GM21576 (cell line): ENCODE measurements at regions not wholly inside any gene's neighbourhood (a gene's known extent, or its start where the extent isn't known, plus 50 kb on each side); places are given as distances from the start of the nearest gene placed in this dataset.
"Not testable (repeated sequence)": the region's sequence is repeated elsewhere in the genome, so short reads cannot be mapped to it uniquely, and the experiment has no call there.

Experiments used
- ATAC-seq: cut with Tn5 transposase; IDR thresholded peaks from one replicate; pipeline ENCODE4 v1.9.1; 2021; ENCODE audit warnings: mild to moderate bottlenecking, moderate library complexity; ENCODE audit not compliant: unreplicated experiment

DNA sequence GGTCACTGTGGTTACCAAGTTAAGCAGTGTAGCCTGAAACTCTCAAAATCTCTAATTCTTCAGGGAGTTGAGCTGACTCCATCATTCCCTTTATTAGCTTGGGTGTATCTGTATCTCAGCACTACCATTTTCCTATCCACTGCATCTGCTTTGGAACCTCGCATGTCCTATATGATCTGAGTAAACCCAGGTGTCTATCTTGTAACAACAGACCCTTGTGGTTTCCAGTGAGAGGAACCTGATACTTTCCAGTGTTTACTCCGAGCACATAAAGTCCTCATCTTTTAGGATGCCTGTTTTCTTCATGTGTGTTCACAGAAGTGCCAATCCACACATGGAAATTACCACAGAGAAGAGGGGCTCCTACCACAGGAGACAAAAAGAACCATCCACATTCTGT, 650.4 kb downstream of the LMO4 start:
- no peak for ATAC-seq

GRCh38 chr1:87980494-87980893, 651.8 kb downstream of the LMO4 start:
- no peak for ATAC-seq

GRCh38 chr1:87981386-87981785, 652.7 kb downstream of the LMO4 start:
- no peak for ATAC-seq

DNA sequence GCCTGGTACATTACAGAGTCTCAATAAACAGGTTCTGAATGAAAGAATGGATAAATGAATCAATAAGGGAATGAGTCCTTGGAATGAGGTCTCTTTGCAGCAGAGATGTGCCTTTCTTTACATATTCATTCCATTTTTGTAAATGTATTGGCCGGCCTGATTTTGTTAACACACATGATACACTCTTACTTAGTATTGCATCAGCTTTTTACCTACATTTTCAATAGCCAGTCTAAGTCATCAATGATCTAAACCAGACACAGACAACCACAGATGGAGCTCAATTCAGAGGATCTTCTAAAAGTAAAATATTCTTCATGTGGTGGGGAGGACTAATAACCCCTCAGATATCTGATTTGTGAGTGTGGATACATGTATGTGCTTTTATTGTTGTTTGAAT, 653.1 kb downstream of the LMO4 start:
- no peak for ATAC-seq

GRCh38 chr1:87983841-87984240, 655.2 kb downstream of the LMO4 start:
- ATAC-seq: no peak

DNA sequence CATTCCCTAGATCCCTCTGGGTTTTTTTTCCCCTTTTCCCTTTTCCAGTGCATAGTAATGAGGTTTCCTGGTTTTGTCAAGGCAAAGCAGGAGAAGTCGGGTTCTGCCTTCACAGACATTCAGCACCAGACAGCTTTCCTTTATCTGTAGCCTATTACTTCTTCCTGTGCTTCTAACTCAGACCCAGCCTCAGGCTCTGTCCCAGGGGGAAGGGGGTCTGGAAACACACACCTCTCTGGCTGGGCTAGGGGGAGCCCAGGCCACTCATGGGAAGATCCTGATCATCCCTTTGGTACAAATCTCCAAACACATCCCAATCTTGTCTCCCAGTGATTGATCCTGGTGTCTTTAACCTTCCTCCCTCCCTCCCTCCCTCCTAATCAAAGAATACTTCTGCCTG, 656.4 kb downstream of the LMO4 start:
- no peak for ATAC-seq

DNA sequence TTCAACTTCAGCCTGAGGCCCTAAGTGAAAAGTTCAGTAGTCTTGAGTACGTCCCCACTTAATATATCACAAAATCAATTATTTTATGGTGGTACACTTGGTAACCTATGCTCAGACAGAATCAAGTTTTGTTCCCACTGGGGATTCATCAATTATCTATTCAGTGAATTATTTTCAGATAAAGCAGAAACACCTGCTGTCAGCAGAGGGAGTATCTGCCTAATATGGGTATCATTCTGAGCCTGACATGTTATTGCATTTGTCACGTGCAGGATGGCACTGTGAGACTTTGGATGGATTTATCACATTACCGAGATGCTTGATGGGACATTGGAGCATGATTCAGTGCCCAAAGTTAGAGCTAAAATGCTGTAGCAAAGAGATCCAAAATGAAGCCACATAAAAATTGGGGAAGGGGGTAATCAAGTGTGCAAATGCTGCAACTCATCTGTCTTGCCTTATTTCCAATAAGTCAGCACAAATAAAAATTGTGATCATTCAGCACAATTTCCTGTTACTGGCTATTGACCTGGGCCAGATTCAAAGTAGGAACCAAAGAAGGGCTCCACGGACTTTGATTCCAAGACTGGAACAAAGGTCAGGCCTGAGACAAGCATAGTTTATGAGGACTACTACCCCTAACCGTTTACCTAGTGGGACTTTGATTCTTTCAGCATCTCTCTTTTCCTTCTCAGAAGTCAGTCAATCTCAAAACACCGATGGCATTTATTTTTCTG, 657.6 kb downstream of the LMO4 start:
- no peak for ATAC-seq

GRCh38 chr1:87989346-87989745, 660.7 kb downstream of the LMO4 start:
- ATAC-seq: no peak

DNA sequence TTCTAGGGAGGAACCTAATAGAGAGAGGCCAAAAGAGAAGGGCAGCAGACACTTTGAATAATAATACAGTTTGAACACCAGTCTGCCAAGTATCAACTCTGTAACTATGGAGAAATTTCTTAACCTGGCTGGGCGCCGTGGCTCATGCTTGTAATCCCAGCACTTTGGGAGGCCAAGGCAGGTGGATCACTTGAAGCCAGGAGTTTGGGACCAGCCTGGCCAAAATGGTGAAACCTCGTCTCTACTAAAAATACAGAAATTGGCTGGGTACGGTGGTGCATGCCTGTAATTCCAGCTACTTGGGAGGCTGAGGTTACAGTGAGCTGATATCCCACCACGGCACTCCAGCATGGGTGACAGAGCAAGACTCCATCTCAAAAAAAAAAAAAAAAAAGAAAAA, 663.9 kb downstream of the LMO4 start:
- ATAC-seq: not testable (repeated sequence)

DNA sequence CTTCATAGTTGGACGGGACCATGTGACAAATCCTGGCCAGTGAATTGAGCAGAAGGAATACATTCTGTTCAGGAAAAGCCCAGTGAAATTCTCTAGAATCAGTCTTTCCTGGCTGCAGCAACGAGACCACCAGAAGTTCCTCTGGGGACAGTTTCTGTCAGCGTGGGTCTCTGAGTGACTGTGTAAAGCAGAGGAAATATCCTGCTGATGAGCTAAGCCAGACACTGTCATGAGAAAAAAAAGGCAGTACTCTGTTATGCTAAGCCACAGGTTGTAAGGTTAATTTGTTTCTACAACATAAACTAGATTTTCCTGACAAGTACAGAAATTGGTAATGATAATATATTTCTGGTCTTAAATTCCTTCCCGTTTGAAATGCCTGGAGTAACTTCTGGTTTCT, 664.4 kb downstream of the LMO4 start:
- no peak for ATAC-seq

GRCh38 chr1:87999852-88000251, 671.2 kb downstream of the LMO4 start:
- no peak for ATAC-seq

GRCh38 chr1:88001460-88001859, 672.8 kb downstream of the LMO4 start:
- no peak for ATAC-seq

DNA sequence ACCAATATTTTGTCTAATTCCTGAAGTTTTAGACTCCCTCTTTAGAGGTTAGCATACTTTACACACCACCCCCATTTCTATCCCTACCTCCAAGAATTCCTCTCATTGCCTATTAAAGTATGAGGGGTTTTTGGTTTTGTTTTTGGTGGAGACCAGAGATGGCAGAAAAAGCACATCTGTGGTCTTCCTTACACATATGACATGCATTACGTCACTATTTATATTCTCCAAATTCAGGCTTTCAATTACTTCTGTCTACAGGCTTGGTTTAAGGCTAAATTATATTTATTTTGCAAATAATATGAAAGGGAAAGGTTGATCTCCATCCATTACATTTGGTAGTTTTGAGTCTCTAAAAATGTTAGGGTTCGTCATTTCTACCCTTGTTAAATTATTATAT, 674.6 kb downstream of the LMO4 start:
- ATAC-seq: no peak

GRCh38 chr1:88009916-88010315, 674.2 kb upstream of the PKN2 start:
- no peak for ATAC-seq

DNA sequence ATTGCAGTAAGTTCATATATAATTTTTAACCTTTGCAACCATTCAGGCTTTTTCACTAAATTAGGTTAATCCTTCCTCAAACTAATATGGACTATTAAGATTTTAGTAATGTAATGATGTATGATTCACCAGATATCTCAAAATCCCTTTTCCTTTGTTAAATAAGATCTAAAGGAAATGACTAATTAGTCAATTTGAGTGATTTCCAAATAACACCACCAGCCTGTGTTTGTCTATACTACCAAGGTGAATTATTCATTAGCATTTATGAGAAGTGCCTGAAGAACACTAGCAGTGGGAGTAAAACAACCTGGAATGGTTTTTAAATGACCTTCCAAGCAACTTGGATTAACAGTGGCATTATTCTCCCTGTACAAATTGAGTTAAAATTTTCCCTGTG, 670.6 kb upstream of the PKN2 start:
- ATAC-seq: no peak

DNA sequence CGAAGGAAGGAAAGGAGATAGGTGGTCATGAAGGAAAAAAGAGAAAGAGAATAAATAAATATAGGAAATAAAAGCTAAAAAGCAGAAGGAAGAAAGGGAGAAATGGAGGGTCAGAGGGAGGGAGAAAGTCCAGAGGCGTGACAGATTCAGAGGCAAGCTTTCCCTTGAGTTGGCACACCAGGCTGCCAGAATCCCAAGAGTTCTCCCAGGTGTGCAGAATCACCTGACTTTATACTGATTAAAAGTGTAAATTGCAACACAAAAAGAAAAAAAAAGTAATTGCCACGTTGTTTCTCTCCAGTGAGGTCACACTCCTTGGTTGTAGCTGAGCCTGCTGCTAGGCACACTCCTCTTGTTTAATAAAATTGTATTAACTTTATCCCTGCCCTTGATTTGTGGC, 669.9 kb upstream of the PKN2 start:
- no peak for ATAC-seq

DNA sequence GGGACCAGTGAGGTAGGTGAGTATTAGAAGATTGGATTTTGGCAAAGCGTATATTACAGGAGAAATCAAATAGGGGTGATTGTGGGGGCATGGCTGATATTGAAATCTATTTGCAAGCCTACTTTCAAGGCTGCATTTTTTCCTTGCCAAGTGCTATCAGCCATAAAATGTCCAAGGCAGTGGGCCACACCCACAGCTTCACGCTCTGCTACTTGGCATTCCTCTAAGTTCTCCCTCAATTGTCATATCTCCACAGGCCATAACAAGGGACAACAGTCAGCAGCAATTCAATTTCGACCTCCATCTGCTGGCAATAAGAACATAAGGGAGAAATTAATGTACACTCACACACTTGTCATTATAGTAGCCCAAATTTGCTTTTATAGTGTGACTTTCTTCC, 667.1 kb upstream of the PKN2 start:
- ATAC-seq: no peak

DNA sequence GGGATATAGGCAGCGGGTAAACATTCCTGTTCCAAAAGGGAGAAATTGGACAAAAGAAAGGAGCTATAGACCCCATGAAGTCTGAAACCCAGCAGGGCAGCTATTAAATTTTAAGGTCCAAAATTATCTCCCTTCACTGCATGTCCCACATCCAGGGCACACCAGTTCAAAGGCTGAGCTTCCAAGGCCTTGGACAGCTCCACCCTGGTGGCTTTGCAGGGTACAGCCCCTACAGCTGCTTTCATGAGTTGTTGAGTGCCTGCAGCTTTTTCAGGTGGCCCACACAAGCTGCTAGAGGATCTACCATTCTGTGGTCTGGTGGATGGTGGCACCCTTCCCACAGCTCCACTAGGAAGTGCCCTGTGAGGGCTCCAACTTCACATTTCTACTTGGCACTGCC, 662.5 kb upstream of the PKN2 start:
- ATAC-seq: no peak

DNA sequence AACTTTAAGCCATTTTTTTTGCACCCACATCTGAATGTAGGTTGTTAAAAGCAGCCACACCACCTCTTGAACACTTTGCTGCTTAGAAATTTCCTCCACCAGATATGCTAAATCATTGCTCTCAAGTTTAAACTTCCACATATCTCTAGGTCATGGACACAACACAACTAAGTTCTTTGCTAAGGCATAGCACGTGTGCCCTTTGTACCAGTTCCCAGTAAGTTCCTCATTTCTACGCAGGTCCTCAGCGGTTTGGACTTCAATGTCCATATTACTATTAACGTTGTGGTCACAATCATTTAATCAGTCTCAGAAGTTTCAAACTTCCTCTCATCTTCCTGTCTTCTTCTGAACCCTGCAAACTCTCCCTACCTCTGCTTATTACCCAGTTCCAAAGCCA, 661.6 kb upstream of the PKN2 start:
- no peak for ATAC-seq

DNA sequence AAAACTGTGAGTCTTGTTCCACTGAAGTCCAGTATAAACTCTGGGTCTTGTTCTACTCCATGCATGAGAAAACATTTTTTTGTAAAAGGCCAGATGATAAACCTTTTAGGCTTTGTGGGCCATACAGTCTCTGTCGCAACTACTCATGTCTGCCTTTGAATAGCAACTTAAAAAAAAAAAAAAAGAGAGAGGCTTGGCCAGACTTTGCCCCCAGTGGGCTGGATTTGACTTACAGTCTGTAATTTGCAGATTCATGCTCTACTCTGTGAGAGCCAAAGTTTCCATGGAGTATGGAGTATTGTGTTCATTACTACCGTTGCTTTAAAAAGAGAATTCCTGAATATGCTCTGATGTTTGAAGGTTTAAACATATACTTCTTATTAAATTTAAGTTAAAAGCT, 654.9 kb upstream of the PKN2 start:
- ATAC-seq: no peak

DNA sequence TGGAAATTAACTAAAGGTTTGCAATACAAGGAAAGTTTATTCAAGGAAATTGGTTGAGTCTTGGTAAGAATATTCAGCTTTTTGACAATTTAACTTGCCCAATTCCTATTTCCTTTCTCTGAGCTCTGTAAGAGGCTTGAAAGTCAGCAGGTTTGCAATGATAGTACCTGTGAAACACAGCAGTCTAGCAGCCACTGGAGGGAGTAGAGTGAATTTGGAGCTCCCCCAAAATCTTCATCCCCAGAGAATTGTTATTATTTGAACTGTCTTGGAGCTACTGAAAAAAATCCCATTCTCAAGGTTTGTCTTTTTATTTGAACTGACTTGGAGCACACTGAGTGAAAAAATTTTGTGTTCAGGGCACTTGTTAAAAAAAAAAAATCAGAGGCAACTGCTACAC, 654.2 kb upstream of the PKN2 start:
- ATAC-seq: no peak

- no peak for ATAC-seq
These were observed 648.5 kb upstream of the PKN2 start for GRCh38 chr1:88035578-88035977.

DNA sequence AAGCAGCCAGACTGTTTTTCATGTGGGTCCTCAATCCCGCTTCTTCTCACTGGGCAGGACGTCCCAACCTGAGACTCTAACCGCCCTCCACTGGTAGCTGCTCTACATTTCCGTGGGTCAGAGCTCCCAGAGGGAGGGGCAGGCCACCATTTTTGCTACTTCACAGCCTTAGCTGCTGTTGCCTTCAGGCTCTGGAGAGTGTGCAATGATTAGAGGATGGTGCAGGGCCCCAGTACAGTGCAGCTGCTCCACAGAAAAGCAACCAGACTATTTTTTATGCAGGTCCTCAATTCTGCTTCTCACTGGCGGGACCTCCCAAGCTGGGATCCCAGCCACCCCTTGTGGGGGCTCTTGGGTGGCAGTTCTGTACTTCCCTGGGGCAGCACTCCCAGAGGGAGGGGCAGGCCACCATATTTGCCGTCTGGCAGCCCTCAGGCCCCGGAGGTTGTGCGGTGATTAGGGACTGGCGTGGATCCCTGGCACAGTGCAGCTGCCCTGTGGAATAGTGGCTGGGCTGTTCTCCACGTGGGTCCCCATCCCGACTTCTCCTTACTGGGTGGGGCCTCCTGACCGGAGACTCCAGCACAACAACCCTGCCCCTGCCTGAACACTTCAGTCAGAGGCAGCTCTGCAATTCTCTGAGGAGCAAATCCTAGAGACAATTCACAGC, 647.6 kb upstream of the PKN2 start:
- no peak for ATAC-seq
